Stimulated activated CD4-positive, alpha-beta T cell treated with anti-CD3 and anti-CD28 coated beads, Interleukin-1b, Interleukin-23, amount 100 ng/mL, for 1 hour (primary cell): ENCODE measurements at regions not wholly inside any gene's neighbourhood (a gene's known extent, or its start where the extent isn't known, plus 50 kb on each side); places are given as distances from the start of the nearest gene placed in this dataset.
A peak's percentile ranks its signal among the peaks of the same experiment; 100 is the strongest.

Experiments
- DNase-seq, 2 donors: peaks; one replicate each; pipeline ENCODE4 v3.0.0-alpha.2; 2020; ENCODE audit warnings: low read depth in 2 of 2

DNA sequence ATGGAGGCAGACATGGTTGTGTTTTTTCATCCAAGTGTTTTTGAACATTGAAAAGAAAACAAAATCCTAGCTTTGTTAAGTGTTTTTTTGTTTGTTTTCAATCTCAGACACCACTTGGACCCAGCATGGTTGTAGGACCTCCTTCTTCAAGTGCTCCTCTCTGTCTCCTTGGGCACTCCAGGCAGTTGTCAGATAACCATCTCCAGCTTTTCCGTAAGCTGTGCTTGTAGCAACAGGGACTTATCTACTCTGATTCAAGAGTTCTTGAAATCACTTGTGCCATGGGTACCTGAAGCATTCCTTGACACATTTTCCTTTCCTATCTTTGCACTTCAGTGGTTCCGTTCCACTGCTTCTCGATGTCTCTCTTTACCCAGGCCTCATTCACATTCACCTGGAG lies 334.9 kb upstream of the DDX53 start:
- DNase-seq: no peak

DNA sequence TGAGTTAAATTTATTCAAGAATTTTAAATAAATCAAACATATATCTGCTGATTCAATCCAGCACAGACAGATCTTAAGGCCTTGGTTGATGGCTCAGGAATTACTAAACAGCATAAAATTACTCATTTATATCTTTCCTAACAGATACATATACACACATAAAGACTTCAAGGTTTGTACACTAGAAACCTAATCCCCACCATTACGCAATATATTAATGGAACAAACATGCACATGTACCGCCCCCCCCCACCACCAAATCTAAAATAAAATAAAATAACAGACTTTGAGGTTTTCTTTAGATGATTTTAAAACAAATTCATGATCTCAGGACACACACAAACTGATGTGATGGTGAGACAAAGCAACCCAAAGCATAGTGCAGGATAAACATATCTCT lies 333.9 kb upstream of the DDX53 start:
- no peak for DNase-seq

DNA sequence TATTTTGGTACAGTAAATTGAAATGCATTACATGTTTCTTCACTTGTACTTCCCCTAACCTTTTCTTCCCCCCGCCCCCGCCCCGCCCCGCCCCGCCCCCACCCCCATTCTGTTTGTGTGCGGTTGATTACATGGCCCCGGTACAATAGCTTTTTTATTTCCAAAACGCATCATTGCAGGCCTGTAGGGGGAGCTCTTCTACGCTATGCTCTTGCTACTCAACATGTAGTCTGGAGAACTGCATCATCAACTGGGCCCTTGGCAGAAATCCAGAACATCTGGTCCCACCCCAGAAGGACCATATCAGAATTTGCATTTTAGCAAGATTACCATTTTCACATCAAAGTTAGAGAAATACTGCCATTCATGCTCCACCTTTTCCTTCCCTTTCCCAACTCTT lies 333.3 kb upstream of the DDX53 start:
- no peak for DNase-seq

DNA sequence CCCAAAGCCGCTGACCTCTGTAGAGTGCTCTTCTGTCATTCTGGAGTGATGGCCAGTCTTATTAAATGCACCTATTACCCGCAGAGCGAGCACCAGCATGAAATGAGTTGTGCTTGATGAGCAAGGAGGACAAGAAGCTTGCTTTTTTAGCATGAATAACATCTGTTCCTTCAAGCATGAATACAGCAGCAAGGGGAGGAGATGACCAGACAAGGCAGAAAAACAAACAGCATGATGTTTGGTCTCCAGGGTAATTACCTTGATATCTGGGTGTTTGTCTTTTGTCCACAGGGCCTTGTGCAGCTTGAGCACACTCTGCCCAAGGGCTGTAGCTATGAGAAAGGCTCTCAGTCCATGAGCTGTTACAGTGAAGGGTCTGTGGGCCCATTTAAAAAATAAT lies 324.8 kb upstream of the DDX53 start:
- DNase-seq: no peak

GRCh38 chrX:22686138-22686541 lies 313.6 kb upstream of the DDX53 start:
- DNase-seq: no peak

DNA sequence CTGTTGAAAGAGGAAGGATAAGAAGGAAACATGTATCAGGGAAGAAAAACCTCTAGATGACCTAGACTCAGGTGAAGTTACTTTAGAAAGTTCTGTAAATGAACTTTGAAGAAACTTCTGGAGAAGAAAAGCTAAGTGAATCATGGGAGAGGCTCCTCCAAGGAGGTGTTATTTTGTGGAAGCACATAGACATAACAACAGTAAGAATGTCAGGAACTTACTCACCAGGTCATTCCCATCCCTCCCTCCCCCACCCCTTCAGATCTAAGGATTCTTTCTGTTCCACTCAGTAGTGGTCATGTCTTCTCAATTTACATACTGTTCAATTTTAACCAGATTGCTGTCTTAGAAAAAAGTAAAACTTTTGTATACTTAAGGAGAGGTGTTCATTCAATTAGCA lies 310.5 kb upstream of the DDX53 start:
- DNase-seq: no peak

DNA sequence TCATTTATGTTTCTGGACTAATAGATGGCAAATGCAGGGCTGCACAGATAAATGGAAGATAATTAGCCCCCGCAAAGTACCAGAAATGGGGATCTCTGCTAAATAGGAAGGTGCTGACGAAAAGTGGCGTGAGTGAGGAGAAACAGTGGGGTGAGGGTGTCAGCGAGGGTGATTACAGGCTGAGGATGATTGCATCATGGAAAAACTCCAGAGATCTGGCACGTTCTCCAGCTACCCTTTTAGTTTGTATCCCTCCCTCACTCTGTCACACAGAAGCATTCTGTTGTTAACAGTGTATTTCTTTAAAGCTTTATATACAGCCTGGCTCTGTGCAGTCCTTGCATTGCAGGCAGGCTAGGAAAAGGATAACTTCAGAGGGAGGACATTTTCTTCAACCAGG lies 309.6 kb upstream of the DDX53 start:
- no peak for DNase-seq

DNA sequence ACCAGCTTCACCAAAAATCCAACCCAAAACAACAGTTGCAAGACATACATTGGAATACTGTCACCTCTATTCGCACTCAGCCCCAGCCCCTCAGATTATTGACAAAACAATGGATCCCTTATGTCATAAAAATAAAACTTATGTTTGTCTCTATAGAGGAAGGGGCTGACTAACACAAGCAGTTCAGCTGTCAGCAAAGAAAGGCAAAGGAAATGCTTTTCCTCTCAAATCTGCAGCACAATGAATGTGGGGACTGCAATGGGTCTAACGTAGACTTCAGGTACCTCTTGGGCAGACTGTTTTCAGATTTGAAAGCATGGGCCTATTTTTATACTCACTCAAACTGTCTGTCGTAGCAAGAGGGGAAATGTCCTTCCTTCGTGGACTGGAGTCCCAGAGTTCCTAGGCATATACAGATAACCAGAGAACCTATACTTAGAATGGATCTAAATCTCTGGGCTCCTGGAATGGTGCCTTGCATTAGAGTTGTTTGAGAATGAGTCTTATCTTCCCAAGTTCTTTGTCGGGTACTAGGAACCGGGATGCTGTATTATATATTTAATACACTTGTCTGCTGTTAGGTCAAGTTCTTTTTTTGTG lies 307.7 kb upstream of the DDX53 start:
- DNase-seq: no peak

- DNase-seq: no peak
These were observed 301.6 kb upstream of the DDX53 start for GRCh38 chrX:22698151-22698550.

DNA sequence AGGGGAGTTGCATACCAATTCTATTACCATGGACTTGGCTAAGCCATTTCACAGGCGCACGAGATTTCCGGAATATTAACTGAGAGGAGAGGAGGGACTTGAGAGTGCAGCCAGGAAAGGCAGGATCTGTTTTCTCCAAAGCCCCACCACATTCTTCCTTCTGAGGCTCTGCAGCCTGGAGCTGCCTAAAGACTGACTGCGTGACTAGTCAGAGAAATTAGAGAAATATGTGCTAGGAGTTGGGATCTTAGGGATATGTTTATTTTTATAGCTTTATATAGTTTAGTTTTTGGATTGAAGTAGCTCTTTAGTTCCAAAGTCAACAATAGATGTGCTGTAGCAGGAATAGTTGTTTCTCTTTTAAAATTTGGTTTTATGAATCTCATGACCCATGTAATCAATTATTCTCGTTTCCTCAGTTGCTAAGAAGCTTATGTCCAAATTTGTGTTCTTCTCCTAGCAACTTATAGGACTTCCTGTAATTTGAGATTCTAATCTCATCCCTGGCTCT lies 300.1 kb upstream of the DDX53 start:
- no peak for DNase-seq

- DNase-seq: no peak
These were observed 286.8 kb upstream of the DDX53 start for GRCh38 chrX:22712942-22713341.

DNA sequence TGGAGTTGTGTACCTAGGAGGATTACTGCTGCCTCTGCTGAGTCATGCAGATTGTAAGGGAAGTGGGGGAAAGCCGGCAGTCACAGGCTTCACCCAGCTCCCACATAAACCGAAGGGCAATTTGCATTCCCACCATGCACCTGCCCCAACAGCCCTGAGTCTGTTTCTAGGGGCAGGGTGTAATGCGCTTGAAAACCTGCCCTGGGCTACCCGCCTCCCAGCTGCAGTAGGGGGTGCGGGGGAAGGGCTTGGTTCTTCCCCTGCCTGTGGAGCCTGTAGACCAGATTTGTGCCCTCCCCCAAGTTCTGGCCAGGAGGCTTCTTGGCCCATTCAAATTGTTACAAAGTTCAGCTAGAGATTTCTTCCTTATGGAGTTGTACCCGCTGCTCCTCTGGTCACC lies 269.2 kb upstream of the DDX53 start:
- no peak for DNase-seq

- DNase-seq: no peak
These were observed 262.2 kb upstream of the DDX53 start for GRCh38 chrX:22737541-22737940.

DNA sequence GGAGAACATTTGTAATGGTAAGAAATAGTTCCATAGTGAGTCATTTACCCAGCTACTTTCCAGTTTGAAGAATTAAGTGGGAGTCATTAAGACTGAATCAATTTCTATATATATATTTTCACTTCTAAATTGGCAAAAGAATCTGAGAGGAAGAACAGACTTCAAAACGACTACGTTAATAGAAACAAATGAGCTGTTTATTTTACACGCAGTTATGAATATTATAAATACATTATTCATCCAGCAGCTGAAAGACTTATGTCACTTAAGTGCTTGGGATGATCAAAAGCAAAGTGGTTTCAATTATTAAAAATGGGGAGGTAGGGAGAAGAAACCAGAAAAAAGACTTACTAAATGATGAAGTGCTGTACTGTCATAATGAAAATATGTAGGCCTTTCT lies 260.5 kb upstream of the DDX53 start:
- no peak for DNase-seq

GRCh38 chrX:22740836-22741235 lies 258.9 kb upstream of the DDX53 start:
- DNase-seq: no peak

GRCh38 chrX:22742174-22742573 lies 257.6 kb upstream of the DDX53 start:
- no peak for DNase-seq

- DNase-seq: no peak
These were observed 253.7 kb upstream of the DDX53 start for GRCh38 chrX:22746081-22746480.

GRCh38 chrX:22748093-22748999 lies 251.4 kb upstream of the DDX53 start:
- DNase-seq: peak in 1 of 2 donors; percentile 3

DNA sequence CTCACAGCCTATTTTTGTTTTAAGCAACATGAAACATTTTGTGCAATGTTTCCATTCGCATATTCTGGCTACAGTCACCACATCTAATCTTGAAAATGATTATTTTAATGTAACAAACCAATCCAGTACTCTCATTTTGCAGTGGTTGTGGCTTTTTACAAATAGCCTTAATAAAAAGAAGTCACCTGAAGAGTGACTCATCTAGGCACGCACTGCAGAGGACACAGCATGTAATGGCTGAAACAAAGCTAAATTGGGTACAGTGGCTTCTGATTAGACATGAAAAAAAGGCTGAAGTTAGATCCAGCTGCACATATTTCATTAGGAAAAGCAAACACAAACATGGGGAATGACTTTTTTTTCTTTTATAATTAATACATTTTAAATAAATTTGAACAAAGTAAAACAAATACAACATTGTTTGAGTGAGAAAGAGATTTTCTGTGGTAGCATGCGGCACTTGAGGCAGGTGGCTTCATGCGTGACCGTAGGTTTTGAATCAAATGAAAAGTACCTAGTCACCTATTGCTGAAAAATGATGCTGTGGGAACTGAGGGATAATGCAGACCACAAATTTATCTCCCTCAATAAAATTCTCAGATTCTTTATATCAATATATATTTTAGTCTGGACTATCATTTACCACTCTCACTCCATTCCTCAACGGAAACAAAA lies 240.8 kb upstream of the DDX53 start:
- no peak for DNase-seq

- no peak for DNase-seq
These were observed 239.2 kb upstream of the DDX53 start for GRCh38 chrX:22760513-22761057.

GRCh38 chrX:22788221-22788620 lies 211.5 kb upstream of the DDX53 start:
- DNase-seq: no peak

DNA sequence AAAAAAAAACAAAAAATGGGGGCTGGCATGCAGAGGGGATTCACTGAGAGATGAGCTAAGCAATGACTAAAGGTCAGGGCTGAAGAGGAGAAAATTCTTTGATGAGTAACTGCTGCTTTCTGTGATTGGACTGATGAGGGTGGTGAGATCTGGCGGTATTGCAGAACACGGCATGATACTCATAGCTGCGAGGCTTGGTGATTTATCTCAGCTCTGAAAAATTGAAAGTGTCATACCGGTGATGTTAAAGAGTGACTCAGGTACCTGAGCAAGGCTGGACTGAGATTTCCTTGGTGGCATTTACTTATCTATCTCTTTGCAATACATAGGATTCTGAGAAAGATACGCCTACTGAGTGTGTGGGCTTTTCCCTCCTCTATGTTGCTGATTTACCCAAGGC lies 204.1 kb upstream of the DDX53 start:
- DNase-seq: no peak
